LoVo (cell line): ENCODE measurements at regions not wholly inside any gene's neighbourhood (a gene's known extent, or its start where the extent isn't known, plus 50 kb on each side); places are given as distances from the start of the nearest gene placed in this dataset.
"Not testable (repeated sequence)": the region's sequence is repeated elsewhere in the genome, so short reads cannot be mapped to it uniquely, and the experiment has no call there.

Source experiments
- DNase-seq: peaks from one replicate; pipeline ENCODE4 v3.0.0-alpha.2; 2016; ENCODE audit warnings: low spot score

DNA sequence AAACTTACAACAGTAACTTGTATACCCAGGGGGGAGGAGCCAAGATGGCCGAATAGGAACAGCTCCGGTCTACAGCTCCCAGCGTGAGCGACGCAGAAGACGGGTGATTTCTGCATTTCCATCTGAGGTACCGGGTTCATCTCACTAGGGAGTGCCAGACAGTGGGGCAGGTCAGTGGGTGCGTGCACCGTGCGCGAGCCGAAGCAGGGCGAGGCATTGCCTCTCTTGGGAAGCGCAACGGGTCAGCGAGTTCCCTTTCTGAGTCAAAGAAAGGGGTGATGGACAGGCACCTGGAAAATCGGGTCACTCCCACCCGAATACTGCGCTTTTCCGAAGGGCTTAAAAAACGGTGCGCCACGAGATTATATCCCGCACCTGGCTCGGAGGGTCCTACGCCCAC, 278.8 kb downstream of the FAM47B start:
- DNase-seq: not testable (repeated sequence)

DNA sequence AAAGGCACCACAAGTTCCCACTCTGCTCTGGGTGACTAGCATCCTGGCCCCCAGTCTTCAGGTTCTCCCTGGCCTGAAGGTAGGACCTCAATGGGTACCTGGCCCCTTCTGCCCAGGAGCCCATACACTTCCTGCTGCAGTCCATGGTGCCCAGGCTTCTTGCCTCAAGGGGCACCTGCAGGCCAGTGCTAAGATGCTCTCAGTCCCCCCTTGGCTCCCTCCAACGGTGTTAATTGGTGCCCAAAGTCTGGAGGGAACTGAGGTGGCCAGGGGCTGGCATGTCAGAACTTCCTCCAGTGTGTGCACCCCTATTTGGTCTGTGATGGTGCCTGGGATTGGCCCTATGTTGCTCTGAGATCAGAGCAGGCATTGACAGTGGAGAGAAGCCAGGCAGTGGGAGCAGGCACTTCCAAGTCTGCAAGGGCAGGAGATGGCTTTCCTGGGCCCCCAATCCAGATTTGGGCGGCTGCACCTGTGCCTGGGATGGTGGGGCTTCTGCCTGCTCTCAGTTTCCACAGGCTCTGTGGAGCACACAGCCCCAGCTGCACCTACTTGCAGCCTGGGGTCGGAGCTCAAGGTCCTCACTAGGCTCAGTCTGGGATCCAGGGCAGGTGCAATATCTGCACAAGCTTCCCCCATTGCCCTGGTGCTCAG, 301.6 kb downstream of the FAM47B start:
- DNase-seq: no peak

DNA sequence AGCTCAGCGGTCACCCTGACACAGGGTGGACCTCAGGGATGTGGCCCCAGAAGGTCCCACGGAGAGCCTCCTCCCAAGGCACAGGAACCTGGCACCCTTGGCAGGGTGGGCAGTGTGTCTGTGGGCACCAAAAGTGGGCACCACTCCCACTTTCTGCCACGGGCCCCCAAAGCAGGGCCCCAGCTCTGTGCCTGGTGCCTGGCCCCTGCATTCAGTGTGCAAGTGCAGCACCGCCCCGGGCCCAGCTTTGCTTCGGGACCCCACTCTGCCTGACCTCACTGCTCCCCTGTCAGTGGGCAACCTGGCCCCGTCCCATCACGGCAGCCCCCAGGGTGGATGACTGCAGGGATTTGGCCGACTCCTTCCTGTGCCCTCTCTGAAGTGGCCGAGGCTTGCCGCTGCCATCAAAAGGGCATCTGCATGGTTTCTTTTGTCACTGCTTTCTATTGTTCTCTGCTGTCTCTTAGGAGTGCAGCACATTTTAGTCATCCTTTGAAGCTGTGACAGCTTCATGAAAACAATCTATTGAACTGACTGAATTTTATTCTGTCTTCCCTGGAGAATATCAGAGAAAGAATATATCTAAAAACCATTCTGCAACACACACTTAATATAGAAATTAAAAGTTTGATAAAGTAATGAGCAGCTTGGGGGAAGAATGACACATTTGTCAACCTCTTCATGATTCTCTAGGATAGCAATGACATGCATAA, 302.4 kb downstream of the FAM47B start:
- no peak for DNase-seq

DNA sequence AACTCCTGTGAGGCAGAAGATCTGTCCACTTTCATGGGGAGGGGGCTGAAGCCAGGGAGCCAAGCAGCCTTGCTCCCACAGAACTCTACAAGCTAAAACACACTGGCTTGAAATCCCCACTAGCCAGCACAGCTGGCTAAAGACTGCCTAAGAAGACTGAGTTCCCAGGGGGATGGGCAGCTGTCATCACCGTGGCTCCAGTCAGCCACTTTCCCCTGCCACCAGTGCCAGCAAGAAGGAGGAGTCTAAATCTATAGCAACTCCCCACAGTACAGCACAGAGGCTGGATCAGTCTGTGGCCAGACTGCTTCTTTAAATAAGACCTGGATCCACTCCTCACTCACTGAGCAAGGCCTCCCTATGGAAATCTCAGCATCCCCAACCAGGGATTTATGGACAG, 308.6 kb downstream of the FAM47B start:
- no peak for DNase-seq

DNA sequence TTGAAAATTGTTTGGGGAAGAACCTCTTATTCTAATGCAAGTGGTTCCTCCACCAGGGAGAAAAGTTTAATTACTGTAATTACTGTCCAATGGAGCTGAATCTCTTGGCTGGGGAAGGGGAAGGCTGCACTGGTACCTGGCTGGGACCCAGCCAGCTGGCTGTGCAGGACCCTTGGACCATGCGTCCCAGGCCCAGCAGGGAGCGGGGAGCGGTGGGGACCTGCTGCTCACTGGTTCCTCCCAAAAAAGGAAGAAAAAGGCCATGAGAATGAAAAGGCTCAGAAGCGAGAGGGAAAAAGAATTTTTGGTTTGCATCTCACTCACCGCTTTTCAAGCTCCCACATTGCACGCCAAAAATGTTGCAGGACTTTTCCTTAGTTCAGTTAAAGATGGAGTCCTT, 333.5 kb downstream of the FAM47B start:
- no peak for DNase-seq

DNA sequence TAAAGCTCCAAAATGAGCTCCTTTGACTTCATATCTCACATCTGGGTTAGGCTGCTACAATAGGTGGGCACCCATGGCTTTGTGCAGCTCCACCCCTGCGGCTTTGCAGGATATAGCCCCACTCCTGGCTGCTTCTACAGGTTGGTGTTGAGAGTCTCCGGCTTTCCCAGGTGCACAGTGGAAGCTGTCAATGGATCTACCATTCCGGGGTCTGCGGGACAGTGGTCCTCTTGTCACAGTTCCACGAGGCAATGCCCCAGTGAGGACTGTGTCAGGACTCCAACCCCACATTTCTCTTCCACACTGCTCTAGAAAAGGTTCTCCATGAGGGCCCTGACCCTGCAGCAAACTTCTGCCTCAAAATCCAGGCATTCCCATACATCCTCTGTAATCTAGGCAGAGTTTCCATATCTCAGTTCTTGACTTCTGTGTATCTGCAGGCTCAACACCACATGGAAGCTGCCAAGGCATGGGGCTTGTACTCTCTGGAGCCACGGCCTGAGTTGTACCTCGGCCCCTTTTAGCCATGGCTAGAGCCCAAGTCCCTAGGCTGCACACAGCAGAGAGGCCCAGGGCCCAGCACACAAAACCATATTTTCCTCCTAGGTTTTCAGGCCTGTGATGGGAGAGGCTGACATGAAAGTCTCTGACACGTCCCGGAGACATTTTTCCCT, 342.8 kb downstream of the FAM47B start:
- DNase-seq: no peak

DNA sequence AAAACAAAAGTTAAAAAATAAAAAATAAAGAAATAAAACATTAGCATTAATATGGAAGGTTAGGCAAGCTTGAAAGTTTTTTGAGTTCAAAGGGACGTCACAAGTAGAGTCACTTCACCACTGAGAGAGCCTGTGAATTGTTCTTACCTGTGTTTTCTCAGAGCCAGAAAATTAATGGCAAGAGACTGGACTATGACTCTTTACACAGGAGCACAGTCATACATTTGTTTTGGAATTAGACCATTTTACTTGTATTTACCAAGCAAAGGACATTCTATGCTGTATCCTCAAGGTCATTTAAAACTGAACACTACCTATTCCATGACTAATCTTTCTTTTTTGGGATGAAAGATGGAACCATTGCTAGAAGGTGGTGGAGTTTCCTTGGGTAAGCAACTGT, 346.1 kb downstream of the FAM47B start:
- no peak for DNase-seq

DNA sequence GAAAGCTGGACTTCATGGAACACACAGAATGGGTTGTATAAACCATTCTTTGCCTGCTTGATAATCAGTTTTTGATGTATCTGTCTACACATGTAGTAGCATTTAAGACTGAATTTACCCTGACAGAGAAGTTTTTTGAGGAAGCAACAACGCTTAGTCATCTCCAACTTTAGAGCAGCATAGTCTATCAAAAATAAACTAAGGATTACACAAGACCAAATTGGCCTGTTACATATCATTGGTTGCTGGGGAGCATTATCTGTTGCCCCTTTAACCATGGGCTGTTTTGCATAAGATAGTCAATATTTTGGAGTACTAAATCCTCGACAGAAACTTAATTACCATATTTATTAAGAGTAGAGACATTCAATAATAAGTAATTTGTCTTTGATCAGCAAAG, 347.4 kb downstream of the FAM47B start:
- no peak for DNase-seq

DNA sequence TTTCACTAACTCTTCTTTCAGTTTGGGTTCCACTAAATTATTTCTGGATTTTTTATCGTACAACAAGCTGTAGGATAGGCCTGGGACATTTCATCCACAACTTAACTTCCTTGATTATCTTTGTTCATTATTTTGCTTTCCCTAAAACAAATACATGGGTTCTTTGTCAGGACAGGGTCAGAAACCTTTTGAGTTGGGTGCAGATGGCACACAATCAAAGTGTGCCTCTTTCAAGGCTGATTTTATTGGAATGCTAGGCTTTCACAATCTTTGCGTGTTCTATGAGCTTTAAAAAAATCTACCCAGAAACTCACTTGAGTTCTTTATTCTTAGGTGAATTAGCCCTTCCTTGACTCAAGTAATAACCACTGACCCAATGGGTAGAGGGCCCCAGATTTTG, 348.4 kb downstream of the FAM47B start:
- DNase-seq: no peak

DNA sequence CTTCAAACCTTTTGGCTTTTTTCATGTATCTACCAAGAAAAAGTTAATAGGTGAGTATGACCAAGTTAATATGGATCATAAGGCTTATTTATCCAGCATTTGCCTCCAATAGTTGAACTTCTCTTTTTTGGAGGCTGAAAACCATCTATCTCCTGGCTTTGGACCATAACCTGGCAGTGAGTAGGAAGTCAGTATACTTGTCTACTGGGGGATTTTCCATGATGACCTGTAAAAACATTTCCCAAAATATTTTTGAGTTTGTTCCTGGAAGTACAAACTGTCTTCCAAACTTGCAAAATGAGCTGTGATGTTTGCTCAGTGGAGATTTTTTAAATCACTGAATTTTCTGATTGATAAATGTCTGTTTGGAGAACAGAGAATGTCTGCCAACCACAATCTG, 349.9 kb downstream of the FAM47B start:
- no peak for DNase-seq

DNA sequence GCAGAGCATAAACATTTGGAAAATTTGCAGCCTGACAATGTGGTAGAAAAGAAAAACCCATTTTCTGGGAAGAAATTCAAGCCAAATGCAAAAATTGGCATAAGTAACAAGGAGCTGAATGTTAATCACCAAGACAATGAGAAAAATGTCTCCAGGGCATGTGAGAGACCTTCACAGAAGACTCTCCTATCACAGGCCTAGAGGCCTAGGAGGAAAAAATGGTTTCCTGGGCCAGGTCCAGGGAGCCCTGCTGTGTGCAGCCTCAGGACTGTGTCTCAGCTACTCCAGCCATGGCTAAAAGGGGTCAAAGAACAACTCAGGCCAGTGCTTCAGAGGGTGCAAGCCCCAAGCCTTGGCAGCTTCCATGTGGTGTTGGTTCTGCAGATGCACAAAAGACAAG, 362.4 kb downstream of the FAM47B start:
- not testable (repeated sequence) for DNase-seq

DNA sequence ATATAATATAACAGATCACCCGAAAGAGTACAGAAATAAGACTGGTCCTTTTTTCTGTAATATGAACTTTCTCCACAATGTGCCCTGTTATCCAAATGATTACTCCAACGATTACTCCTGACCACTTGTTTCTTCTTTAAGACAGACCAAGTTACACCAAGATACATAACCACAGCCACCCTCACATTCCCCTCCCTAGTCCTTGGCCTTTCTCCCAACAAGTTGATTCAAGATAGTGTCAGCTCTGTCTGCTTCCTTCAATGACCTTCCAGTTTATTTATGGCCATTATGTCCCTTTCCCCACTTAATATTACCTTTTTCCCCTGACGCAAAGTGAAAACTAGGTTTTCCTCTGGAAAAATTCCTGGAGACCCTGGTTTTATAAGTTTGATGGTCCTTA, 397.2 kb downstream of the FAM47B start:
- no peak for DNase-seq

DNA sequence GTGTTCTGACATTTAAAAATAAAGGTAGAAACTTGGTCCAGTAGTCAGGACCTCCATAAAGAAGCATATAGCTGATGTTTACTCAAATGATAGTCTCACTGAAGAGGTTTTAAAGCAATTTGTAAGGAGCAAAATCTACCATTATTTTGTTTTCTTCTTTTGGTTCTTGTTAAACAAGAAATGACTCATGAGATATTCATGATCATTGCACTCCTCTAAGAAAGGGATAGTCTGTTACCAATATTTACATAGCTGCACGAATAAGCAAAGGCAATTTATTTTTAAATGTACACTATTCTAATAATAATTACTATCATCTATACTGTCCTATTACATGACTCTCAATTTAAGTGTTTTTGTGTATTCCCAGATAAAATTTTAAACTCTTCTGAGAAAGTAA, 397.9 kb downstream of the FAM47B start:
- DNase-seq: peak; percentile 1

DNA sequence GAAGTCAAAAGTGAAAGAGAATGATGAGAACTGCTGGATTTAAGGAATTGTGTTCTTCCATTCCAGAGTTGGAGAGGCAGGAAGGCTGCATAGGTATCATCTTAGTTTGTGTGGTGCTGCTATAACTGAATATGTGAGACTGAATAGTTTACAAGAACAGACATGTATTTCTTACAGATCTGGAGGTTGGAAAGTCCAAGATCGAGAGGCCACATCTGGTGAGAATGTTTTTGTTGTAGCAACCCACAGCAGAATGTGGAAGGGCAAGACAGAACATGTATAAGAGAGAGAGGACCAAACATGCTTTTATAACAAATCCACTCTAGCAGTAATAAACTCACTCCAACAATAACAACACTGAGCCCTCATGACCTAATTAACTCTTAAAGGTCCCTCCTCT, 408.6 kb downstream of the FAM47B start:
- no peak for DNase-seq

DNA sequence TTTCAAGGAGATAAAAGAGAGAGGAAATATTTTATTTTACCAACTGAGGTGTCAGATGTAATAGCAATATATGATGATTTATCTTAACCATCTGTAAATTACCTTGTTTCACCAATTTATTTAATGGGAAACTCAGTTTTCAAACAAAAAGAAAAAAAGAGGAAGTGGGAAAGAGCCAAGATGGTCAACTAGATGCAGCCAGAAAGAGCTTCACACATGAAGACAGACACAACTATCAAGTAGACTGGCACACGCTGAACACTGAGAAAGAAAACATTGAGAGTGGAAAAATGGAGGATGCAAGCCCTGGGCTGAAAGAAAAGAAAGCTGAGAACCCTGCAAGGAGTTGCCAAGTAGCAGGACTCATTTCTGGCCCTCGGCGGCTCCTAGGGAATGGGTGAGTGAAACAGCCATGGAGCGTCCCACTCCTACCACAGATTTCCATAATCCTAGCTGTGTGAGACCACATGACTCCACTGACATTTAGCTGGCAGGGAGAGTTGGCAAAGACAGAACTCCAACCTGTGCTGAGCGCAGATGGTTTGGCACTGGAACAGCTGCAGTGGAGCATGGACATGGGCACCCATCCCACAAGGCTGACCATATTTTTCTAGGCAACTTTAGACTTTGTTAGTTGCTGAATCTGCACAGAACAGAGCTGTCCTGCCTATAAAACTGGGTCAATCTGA, 409.3 kb downstream of the FAM47B start:
- DNase-seq: no peak

DNA sequence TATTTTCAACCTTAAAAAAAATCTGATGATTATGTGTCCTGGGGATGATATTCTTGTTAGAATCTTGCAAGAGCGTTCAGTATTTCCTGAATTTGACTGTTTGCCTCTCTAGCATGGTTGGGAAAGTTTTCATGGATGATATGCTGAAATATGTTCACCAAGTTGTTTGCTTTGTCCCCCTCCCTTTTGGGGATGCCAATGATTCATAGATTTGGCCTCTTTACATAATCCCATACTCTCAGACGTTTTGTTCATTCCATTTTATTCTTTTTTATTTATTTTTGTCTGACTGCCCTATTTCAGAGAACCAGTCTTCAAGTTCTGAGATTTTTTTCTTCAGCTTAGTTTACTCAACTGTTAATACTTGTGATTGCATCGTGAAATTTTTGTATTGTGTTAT, 415.1 kb downstream of the FAM47B start:
- no peak for DNase-seq

DNA sequence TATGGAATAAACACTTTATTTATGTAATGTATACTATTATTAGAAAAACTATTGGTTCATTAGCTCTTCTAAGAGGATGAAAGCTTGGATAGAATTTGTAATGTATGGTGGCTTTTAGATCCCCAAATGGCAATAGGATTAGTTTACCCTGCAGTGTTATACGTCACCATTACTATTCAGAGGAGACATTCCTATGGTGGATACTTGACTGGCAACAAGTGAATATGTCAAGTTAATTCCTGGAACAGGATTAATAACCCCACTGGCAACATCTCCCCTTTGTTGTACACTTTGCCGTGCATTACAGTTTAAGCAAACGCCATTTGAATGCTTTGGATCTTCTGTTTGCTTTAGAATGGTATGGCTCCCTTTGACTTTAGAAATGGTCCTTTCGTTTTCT, 420.3 kb downstream of the FAM47B start:
- DNase-seq: no peak

DNA sequence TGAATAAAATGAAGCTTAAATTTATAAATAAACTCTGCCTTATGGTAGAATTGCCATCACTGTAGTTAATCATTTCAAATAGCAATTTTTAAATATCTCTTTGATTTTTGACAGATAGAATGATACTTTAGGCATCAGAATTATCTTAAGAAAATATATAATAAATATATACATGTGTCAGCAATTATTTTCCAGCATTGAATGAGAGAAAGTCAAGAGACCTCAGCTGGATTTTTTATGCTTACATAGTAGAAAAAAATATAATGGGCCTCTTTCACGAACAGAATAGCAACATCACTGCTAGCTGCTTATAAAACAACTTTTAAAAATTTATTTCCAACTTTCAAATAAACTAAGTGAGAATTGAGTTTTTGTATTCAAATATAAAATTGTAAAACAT, 424.0 kb upstream of the MAGEB16 start:
- DNase-seq: no peak

DNA sequence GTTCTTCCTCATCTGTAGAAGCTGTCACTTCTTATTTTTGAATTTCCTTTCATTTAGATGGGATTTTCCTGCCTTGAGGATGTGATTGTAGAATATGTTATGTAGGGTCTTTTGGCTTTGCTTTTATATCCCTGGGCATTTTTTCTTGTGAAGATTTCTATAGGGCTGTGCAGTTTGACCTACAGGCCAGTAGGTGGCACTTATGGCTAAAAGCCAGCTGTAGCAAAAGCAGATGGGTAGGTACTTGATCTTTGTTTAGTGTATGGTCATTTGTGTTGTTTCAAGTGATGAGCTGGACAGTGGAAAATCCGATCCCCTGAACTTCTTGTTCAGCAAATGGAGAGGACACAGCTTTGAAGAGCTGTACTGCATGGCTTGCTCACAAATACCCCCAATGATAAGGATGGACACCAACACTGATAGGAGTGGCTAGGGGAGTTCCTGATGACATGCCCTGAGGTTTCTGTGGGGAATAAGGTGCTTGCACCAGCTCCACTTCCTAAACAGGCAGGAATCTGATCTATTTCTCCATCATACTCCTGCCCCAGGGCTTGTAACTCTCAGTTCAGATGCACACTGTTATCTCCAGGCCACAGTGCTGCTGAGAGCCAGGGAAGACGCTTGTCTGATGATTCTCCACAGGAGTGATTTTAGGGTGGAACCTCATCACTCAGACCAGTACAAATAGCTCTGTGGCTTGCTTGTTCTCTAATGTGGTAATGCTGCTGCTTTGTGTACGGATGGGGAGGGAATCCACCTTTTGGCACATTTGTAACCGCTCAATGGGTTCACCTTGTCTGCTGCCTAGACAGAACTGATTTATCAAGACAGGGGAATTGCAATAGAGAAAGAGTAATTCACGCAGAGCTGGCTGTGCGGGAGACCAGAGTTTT, 417.1 kb upstream of the MAGEB16 start:
- DNase-seq: peak; percentile 35

DNA sequence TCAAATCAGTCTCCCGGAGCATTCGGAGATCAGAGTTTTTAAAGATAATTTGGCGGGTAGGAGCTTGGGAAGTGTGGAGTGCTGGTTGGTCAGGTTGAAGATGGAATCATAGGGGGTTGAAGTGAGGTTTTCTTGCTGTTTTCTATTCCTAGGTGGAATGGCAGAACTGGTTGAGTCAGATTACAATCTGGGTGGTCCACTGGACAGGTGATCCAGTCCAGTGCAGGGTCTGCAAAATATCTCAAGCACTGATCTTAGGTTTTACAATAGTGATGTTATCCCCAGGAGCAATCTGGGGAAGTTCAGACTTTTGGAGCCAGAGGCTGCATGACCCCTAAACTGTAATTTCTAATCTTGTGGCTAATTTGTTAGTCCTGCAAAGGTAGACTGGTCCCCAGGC, 416.4 kb upstream of the MAGEB16 start:
- not testable (repeated sequence) for DNase-seq

DNA sequence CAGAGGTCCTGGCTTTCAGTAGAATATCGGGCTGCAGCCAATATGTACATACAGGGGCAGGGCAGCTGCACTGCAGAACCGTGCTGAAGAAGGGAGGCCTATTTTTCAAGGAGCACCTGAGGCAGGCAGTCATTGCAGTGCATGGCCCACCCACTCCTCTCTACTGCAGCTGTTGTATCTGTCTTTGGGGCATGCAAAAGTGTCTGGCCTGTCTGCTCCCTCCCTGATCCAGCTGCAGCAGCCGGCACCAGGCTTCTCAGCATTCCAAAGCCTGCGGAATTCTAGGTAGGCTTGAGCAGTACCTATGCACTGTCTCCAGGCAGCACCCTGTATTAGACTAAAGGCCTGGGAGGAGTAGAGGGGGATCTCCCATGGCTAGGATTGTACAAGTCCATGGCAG, 415.2 kb upstream of the MAGEB16 start:
- DNase-seq: no peak

DNA sequence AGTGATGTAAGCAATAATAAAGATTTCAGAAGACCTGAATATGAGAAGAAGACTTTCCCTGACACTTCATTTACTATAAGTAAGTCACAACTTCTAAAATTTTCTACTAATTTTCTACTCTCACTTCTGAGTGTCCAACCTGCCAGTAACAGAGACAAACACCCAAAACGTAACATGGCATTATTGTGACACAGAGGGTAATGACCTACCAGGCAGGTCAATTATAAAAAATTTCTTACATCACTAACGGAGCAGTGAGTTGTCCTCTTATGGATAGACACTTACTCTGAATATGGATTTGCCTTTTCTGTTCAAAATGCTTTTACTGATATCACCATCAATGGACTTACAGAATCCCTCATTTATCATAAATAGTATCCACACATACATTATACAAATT, 405.9 kb upstream of the MAGEB16 start:
- DNase-seq: no peak
